IMR-90 (cell line): ENCODE measurements at regions not wholly inside any gene's neighbourhood (a gene's known extent, or its start where the extent isn't known, plus 50 kb on each side); places are given as distances from the start of the nearest gene placed in this dataset.

Source experiments
- ATAC-seq: fragments of 200-7000 bp; cut with Tn5 transposase; 2 replicates; pipeline ENCODE4 v1.9.1; 2020; ENCODE audit warnings: low read depth, mild to moderate bottlenecking, moderate library complexity
- BruUV-seq: library from RNA; stranded (reverse); fragments of 400-500 nt; replicated peaks from 2 replicates; lab custom pipeline; 2021; lab: Mats Ljungman, UMichigan
- CTCF ChIA-PET: fragments of 300-600 bp; formaldehyde crosslinking; extraction: SDS; loops from one replicate; lab custom pipeline; 2021; ENCODE audit warnings: antibody characterized with exemption; lab: Yijun Ruan, JAX
- POLR2A ChIA-PET: fragments of 300-600 bp; sonication (Branson Sonifier 250); formaldehyde crosslinking; loops from one replicate; lab custom pipeline; 2022; ENCODE audit warnings: antibody characterized with exemption; ENCODE audit not compliant: unreplicated experiment; lab: Charles Lee
- DNase-seq: peaks from one replicate; pipeline ENCODE4 v3.0.0; 2013
- H2AFZ ChIP-seq: replicated peaks from 2 replicates; pipeline ENCODE3; 2013; ENCODE audit warnings: low read length, mild to moderate bottlenecking; ENCODE audit not compliant: poor library complexity
- H2AK5ac ChIP-seq: 2 replicates; pipeline ENCODE4 v1.6.1; 2013; ENCODE audit warnings: low read depth, low read length, inconsistent platforms
- H2AK9ac ChIP-seq: replicated peaks from 2 replicates; pipeline ENCODE3; 2013; ENCODE audit warnings: mild to moderate bottlenecking, low read depth, low read length, moderate library complexity; ENCODE audit not compliant: poor library complexity
- H2BK120ac ChIP-seq: 2 replicates; pipeline ENCODE4 v1.6.1; 2013; ENCODE audit warnings: low read depth, low read length, inconsistent platforms
- H2BK15ac ChIP-seq: 3 replicates; pipeline ENCODE4 v1.6.1; 2013; ENCODE audit warnings: low read depth, low read length, inconsistent platforms
- H2BK20ac ChIP-seq: 2 replicates; pipeline ENCODE4 v1.6.1; 2013; ENCODE audit warnings: low read depth, mild to moderate bottlenecking, inconsistent platforms, low read length, moderate library complexity
- H2BK5ac ChIP-seq: 2 replicates; pipeline ENCODE4 v1.6.1; 2013; ENCODE audit warnings: mild to moderate bottlenecking, low read depth, low read length, inconsistent platforms; ENCODE audit not compliant: poor library complexity, severe bottlenecking
- H3K14ac ChIP-seq: replicated peaks from 2 replicates; pipeline ENCODE4 v1.6.1; 2013; ENCODE audit warnings: low read depth, low read length, inconsistent platforms
- H3K18ac ChIP-seq: 2 replicates; pipeline ENCODE4 v1.6.1; 2013; ENCODE audit warnings: low read depth, low read length, control low read depth
- H3K23ac ChIP-seq: 2 replicates; pipeline ENCODE4 v1.6.1; 2013; ENCODE audit warnings: low read depth, low read length, inconsistent platforms
- H3K27ac ChIP-seq: 2 replicates; pipeline ENCODE4 v1.5.1; 2013; ENCODE audit warnings: mild to moderate bottlenecking, control low read depth, low read length; ENCODE audit not compliant: insufficient read depth
- H3K27me3 ChIP-seq: 2 replicates; pipeline ENCODE4 v1.6.1; 2013; ENCODE audit warnings: low read length; ENCODE audit not compliant: control insufficient read depth, insufficient read depth
- H3K36me3 ChIP-seq: 2 replicates; pipeline ENCODE4 v1.6.1; 2013; ENCODE audit warnings: low read length, mixed read lengths; ENCODE audit not compliant: control insufficient read depth, insufficient read depth
- H3K4ac ChIP-seq: 2 replicates; pipeline ENCODE4 v1.6.1; 2013; ENCODE audit warnings: low read depth, low read length, inconsistent platforms
- H3K4me1 ChIP-seq: 2 replicates; pipeline ENCODE4 v1.6.1; 2013; ENCODE audit warnings: low read length, mixed read lengths; ENCODE audit not compliant: control insufficient read depth, insufficient read depth
- H3K4me2 ChIP-seq: 2 replicates; pipeline ENCODE4 v1.6.1; 2013; ENCODE audit warnings: low read depth, mild to moderate bottlenecking, control low read depth, low read length, moderate library complexity
- H3K4me3 ChIP-seq: 2 replicates; pipeline ENCODE4 v1.5.1; 2013; ENCODE audit warnings: low read depth, mild to moderate bottlenecking, control low read depth, low read length, moderate library complexity; ENCODE audit not compliant: insufficient read depth
- H3K56ac ChIP-seq: 2 replicates; pipeline ENCODE4 v1.6.1; 2013; ENCODE audit warnings: low read length, inconsistent platforms; ENCODE audit not compliant: insufficient read depth; ENCODE audit errors: extremely low read depth
- H3K79me1 ChIP-seq, 2 experiments: 2 replicates each; pipeline ENCODE4 v1.6.1; 2013; ENCODE audit warnings: low read length in 2 of 2, inconsistent platforms in 1 of 2, low read depth in 1 of 2
- H3K9ac ChIP-seq: 2 replicates; pipeline ENCODE4 v1.6.1; 2013; ENCODE audit warnings: low read depth, low read length, control low read depth
- H3K9me1 ChIP-seq: 2 replicates; pipeline ENCODE4 v1.6.1; 2013; ENCODE audit warnings: low read length, inconsistent platforms; ENCODE audit not compliant: insufficient read depth
- H3K9me3 ChIP-seq: 2 replicates; pipeline ENCODE4 v1.6.1; 2013; ENCODE audit warnings: low read length; ENCODE audit not compliant: control insufficient read depth, insufficient read depth
- H4K20me1 ChIP-seq: 2 replicates; pipeline ENCODE4 v1.6.1; 2013; ENCODE audit warnings: low read length, inconsistent platforms; ENCODE audit not compliant: insufficient read depth
- H4K5ac ChIP-seq: 2 replicates; pipeline ENCODE4 v1.6.1; 2013; ENCODE audit warnings: mild to moderate bottlenecking, low read depth, low read length, control low read depth
- H4K8ac ChIP-seq, 2 experiments: 2 replicates each; pipeline ENCODE4 v1.6.1; 2013; ENCODE audit warnings: low read depth in 2 of 2, low read length in 2 of 2, control low read depth in 1 of 2, inconsistent platforms in 1 of 2
- H4K91ac ChIP-seq: 2 replicates; pipeline ENCODE4 v1.6.1; 2013; ENCODE audit warnings: low read depth, low read length, inconsistent platforms; ENCODE audit not compliant: insufficient read depth
- BHLHE40 ChIP-seq: fragments of 150-350 bp; IDR thresholded peaks from 2 replicates; pipeline ENCODE4 v1.6.1; 2016; ENCODE audit warnings: mild to moderate bottlenecking, low read depth, low read length
- FOS ChIP-seq: fragments of 150-350 bp; IDR thresholded peaks from 2 replicates; pipeline ENCODE4 v1.6.1; 2016; ENCODE audit warnings: low read depth, low read length
- MAFK ChIP-seq: IDR thresholded peaks from 2 replicates; pipeline ENCODE4 v1.6.1; 2012; ENCODE audit warnings: low read depth, low read length, improper control_type of control experiment
- MAZ ChIP-seq: IDR thresholded peaks from 2 replicates; pipeline ENCODE4 v1.6.1; 2012; ENCODE audit warnings: low read depth, mild to moderate bottlenecking, low read length, improper control_type of control experiment, moderate library complexity, borderline replicate concordance
- RAD21 ChIP-seq: IDR thresholded peaks from 2 replicates; pipeline ENCODE4 v1.6.1; 2012; ENCODE audit warnings: low read length, improper control_type of control experiment
- WGBS, 2 experiments: methylation state at CpG; one replicate each; pipeline versions ENCODE4 v1.1.5 to v1.1.7; 2013; ENCODE audit warnings: missing lambda C conversion rate in 2 of 2; ENCODE audit not compliant: insufficient read length in 1 of 2; ENCODE audit errors: extremely low coverage in 2 of 2; 5-methylcytosine and 5-hydroxymethylcytosine counted together
- dilution Hi-C: fragments of 300-500 bp; cut with HindIII; formaldehyde crosslinking; loops from one replicate; pipeline ENCODE4 v1.14.3; 2018; ENCODE audit warnings: low sequenced_read_pairs; ENCODE audit not compliant: unreplicated experiment
- in situ Hi-C: fragments of 300-500 bp; cut with MboI; formaldehyde crosslinking; loops from 3 replicates; pipeline ENCODE4 v1.14.3; 2019; ENCODE audit warnings: low sequenced_read_pairs, inconsistent platforms, mixed read lengths
- intact Hi-C: fragments of 100-400 bp; cut with micrococcal nuclease; formaldehyde crosslinking; loops from 2 replicates; pipeline ENCODE4 v1.10.0; 2022
- TF ChIP-seq, protein P1 (sequence below): fragments of 150-350 bp; IDR thresholded peaks from 2 replicates; pipeline ENCODE4 v1.6.1; 2017; ENCODE audit warnings: mild to moderate bottlenecking, antibody characterized with exemption, low read length, low read depth

DNA sequence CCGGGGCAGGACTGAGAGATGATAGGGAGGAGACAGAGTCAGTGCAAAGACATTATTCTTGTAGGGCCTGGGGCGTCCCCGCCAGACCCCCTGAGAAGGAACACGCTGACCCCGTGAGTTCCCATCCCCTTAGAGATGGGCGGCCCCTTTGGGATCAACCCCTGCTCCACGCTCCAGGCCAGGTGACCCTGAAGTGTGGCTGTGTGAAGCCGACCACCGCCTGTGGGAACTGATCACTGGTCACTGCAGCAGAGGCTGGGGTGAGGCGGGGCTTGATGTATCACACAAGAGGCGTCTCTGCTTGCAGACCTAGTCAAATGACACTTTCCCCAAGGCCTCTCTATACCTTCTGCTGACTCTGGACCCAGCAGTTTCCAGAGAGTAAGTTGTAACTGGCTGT lies 157.4 kb upstream of the TWIST2 start:
- POLR2A ChIA-PET: no interaction called here
- ATAC-seq (no peak), DNase-seq (no peak)
- Histone ChIP-seq H2BK5ac (no peak overlapping the region), H4K5ac (no peak overlapping the region), H3K79me1 (no peaks in the 10 kb centered on the region), H3K4me1 (no peaks in the 10 kb centered on the region), H2BK15ac (no peak overlapping the region), H3K36me3 (no peaks in the 10 kb centered on the region), H3K23ac (no peak overlapping the region), H2AFZ (no peak overlapping the region), H4K20me1 (no peaks in the 10 kb centered on the region), H3K4ac (no peak overlapping the region), H4K8ac (no peak overlapping the region), H2BK120ac (no peak overlapping the region), H3K56ac (no peak overlapping the region), H3K27me3 (no peaks in the 10 kb centered on the region), H3K9ac (no peak overlapping the region), H3K27ac (no peak overlapping the region), H4K91ac (no peak overlapping the region), H2BK20ac (no peak overlapping the region), H3K4me2 (no peak overlapping the region), H3K9me3 (no peaks in the 10 kb centered on the region), H3K4me3 (no peak overlapping the region), H3K14ac (no peak overlapping the region), H2AK9ac (no peak overlapping the region), H2AK5ac (no peak overlapping the region), H3K18ac (no peak overlapping the region), H3K9me1 (peaks cover 11% of the 10 kb centered on the region)
- BruUV-seq: no TSS peak
- intact Hi-C loops (no loop called here), in situ Hi-C loops (no loop called here), dilution Hi-C loops (no loop called here)
- CTCF ChIA-PET: no interaction called here
- TF ChIP-seq BHLHE40 (no peak), FOS (no peak), RAD21 (no peak), MAFK (no peak), MAZ (no peak)
- TF ChIP-seq, protein P1, sequence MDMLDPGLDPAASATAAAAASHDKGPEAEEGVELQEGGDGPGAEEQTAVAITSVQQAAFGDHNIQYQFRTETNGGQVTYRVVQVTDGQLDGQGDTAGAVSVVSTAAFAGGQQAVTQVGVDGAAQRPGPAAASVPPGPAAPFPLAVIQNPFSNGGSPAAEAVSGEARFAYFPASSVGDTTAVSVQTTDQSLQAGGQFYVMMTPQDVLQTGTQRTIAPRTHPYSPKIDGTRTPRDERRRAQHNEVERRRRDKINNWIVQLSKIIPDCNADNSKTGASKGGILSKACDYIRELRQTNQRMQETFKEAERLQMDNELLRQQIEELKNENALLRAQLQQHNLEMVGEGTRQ: no peak
- WGBS, 2 experiments: 87% methylated on average over 3 of the region's 11 CpGs; no CpG with 5 or more reads in 1 of the 2 experiments
